ENCODE measurements at regions not wholly inside any gene's neighbourhood (a gene's known extent, or its start where the extent isn't known, plus 50 kb on each side); places are given as distances from the start of the nearest gene placed in this dataset.

GRCh38 chr2:139669675-139670074 lies 889.5 kb upstream of the NXPH2 start:
- Mint-ChIP-seq H3K27ac (ENCODE audit: unreplicated experiment) (no peak overlapping the region), H3K27me3 (ENCODE audit: unreplicated experiment) (no peaks in the 10 kb centered on the region), H3K4me1 (ENCODE audit: low read depth, unreplicated experiment) (no peaks in the 10 kb centered on the region), H3K9me3 (ENCODE audit: unreplicated experiment) (no peaks in the 10 kb centered on the region), H3K36me3 (ENCODE audit: unreplicated experiment) (no peaks in the 10 kb centered on the region), H3K4me3 (ENCODE audit: unreplicated experiment) (no peak overlapping the region)
- no peak for DNase-seq
- TF ChIP-seq CTCF (IDR thresholded peaks at IDR 0.05; ENCODE audit: partially characterized antibody, unreplicated experiment), result no peak

GRCh38 chr2:139652385-139652784 lies 872.2 kb upstream of the NXPH2 start:
- DNase-seq, result no peak
- Mint-ChIP-seq H3K36me3 (ENCODE audit: unreplicated experiment) (peaks cover 6% of the 10 kb centered on the region), H3K27ac (ENCODE audit: unreplicated experiment) (no peak overlapping the region), H3K27me3 (ENCODE audit: unreplicated experiment) (no peaks in the 10 kb centered on the region), H3K9me3 (ENCODE audit: unreplicated experiment) (peaks cover 1% of the 10 kb centered on the region), H3K4me1 (ENCODE audit: low read depth, unreplicated experiment) (no peaks in the 10 kb centered on the region), H3K4me3 (ENCODE audit: unreplicated experiment) (no peak overlapping the region)
- TF ChIP-seq CTCF (IDR thresholded peaks at IDR 0.05; ENCODE audit: partially characterized antibody, unreplicated experiment), result no peak

- H3K36me3 Mint-ChIP-seq (ENCODE audit: unreplicated experiment), result peaks cover 6% of the 10 kb centered on the region
- no peak overlapping the region for H3K4me3 Mint-ChIP-seq (ENCODE audit: unreplicated experiment)
- no peaks in the 10 kb centered on the region for H3K4me1 Mint-ChIP-seq (ENCODE audit: low read depth, unreplicated experiment)
- no peaks in the 10 kb centered on the region for H3K27me3 Mint-ChIP-seq (ENCODE audit: unreplicated experiment)
- TF ChIP-seq CTCF (IDR thresholded peaks at IDR 0.05; ENCODE audit: partially characterized antibody, unreplicated experiment), result no peak
- no peak for DNase-seq
- no peak overlapping the region for H3K27ac Mint-ChIP-seq (ENCODE audit: unreplicated experiment)
- peaks cover 1% of the 10 kb centered on the region for H3K9me3 Mint-ChIP-seq (ENCODE audit: unreplicated experiment)
These were observed 865.4 kb upstream of the NXPH2 start for GRCh38 chr2:139645617-139646016.

- no peak overlapping the region for H3K27ac Mint-ChIP-seq (ENCODE audit: unreplicated experiment)
- no peak overlapping the region for H3K4me3 Mint-ChIP-seq (ENCODE audit: unreplicated experiment)
- DNase-seq, result no peak
- H3K4me1 Mint-ChIP-seq (ENCODE audit: low read depth, unreplicated experiment), result no peaks in the 10 kb centered on the region
- no peak for TF ChIP-seq CTCF (IDR thresholded peaks at IDR 0.05; ENCODE audit: partially characterized antibody, unreplicated experiment)
- H3K36me3 Mint-ChIP-seq (ENCODE audit: unreplicated experiment), result peaks cover under 1% of the 10 kb centered on the region
- H3K27me3 Mint-ChIP-seq (ENCODE audit: unreplicated experiment), result no peaks in the 10 kb centered on the region
- no peaks in the 10 kb centered on the region for H3K9me3 Mint-ChIP-seq (ENCODE audit: unreplicated experiment)
These were observed 862.9 kb upstream of the NXPH2 start for GRCh38 chr2:139643139-139643538.

GRCh38 chr2:139631966-139632365 lies 851.8 kb upstream of the NXPH2 start:
- Mint-ChIP-seq H3K27me3 (ENCODE audit: unreplicated experiment) (no peaks in the 10 kb centered on the region), H3K36me3 (ENCODE audit: unreplicated experiment) (no peaks in the 10 kb centered on the region), H3K4me1 (ENCODE audit: low read depth, unreplicated experiment) (no peaks in the 10 kb centered on the region), H3K9me3 (ENCODE audit: unreplicated experiment) (no peaks in the 10 kb centered on the region), H3K27ac (ENCODE audit: unreplicated experiment) (no peak overlapping the region), H3K4me3 (ENCODE audit: unreplicated experiment) (no peak overlapping the region)
- TF ChIP-seq CTCF (IDR thresholded peaks at IDR 0.05; ENCODE audit: partially characterized antibody, unreplicated experiment), result no peak
- DNase-seq, result no peak

All from glutamatergic neuron (in vitro differentiated cells).